OCI-M2 (cell line): ENCODE measurements at regions not wholly inside any gene's neighbourhood (a gene's known extent, or its start where the extent isn't known, plus 50 kb on each side); places are given as distances from the start of the nearest gene placed in this dataset.

Experiments used
- DNase-seq: peaks from one replicate; lab custom pipeline; 2025; ENCODE audit not compliant: unreplicated experiment; lab: John Stamatoyannopoulos, UW

GRCh38 chr7:68994841-68995240, 603.4 kb upstream of the AUTS2 start:
- no peak for DNase-seq

GRCh38 chr7:68998136-68998535, 600.1 kb upstream of the AUTS2 start:
- no peak for DNase-seq

GRCh38 chr7:69002416-69002815, 595.9 kb upstream of the AUTS2 start:
- no peak for DNase-seq

- DNase-seq, result no peak
Measured at GRCh38 chr7:69012149-69012548, 586.1 kb upstream of the AUTS2 start.

GRCh38 chr7:69017208-69017607, 581.1 kb upstream of the AUTS2 start:
- DNase-seq, result no peak

- no peak for DNase-seq
Measured at GRCh38 chr7:69018200-69018599, 580.1 kb upstream of the AUTS2 start.

GRCh38 chr7:69019437-69019836, 578.8 kb upstream of the AUTS2 start:
- DNase-seq, result no peak

GRCh38 chr7:69020536-69020935, 577.7 kb upstream of the AUTS2 start:
- DNase-seq, result no peak

- DNase-seq, result no peak
Measured at GRCh38 chr7:69025249-69025648, 573.0 kb upstream of the AUTS2 start.

- DNase-seq, result no peak
Measured at GRCh38 chr7:69032848-69033247, 565.4 kb upstream of the AUTS2 start.

- DNase-seq, result no peak
Measured at GRCh38 chr7:69035826-69036225, 562.4 kb upstream of the AUTS2 start.

- no peak for DNase-seq
Measured at GRCh38 chr7:69036301-69036700, 562.0 kb upstream of the AUTS2 start.

- no peak for DNase-seq
Measured at GRCh38 chr7:69038915-69039314, 559.4 kb upstream of the AUTS2 start.

GRCh38 chr7:69042138-69042537, 556.1 kb upstream of the AUTS2 start:
- no peak for DNase-seq

GRCh38 chr7:69047151-69047754, 551.0 kb upstream of the AUTS2 start:
- DNase-seq, result no peak

- DNase-seq, result no peak
Measured at GRCh38 chr7:69049326-69049725, 548.9 kb upstream of the AUTS2 start.

GRCh38 chr7:69052447-69052846, 545.8 kb upstream of the AUTS2 start:
- DNase-seq, result no peak

- no peak for DNase-seq
Measured at GRCh38 chr7:69060516-69060915, 537.8 kb upstream of the AUTS2 start.

- no peak for DNase-seq
Measured at GRCh38 chr7:69062020-69062765, 536.1 kb upstream of the AUTS2 start.

- DNase-seq, result no peak
Measured at GRCh38 chr7:69067397-69067796, 530.9 kb upstream of the AUTS2 start.

- no peak for DNase-seq
Measured at GRCh38 chr7:69070476-69070875, 527.8 kb upstream of the AUTS2 start.

- DNase-seq, result no peak
Measured at GRCh38 chr7:69076566-69076965, 521.7 kb upstream of the AUTS2 start.
